DMS153 treated with DMSO at 0.1 percent for 48 hours (cell line): ENCODE measurements at regions not wholly inside any gene's neighbourhood (a gene's known extent, or its start where the extent isn't known, plus 50 kb on each side); places are given as distances from the start of the nearest gene placed in this dataset.

Source experiments
- DNase-seq: peaks from one replicate; lab custom pipeline; 2025; ENCODE audit not compliant: unreplicated experiment; lab: John Stamatoyannopoulos, UW

GRCh38 chr2:172323256-172323655, 104.1 kb upstream of the ITGA6 start:
- DNase-seq = no peak

- no peak for DNase-seq
Measured at GRCh38 chr2:172323861-172324597, 103.4 kb upstream of the ITGA6 start.

- DNase-seq = no peak
Measured at GRCh38 chr2:172326211-172326509, 101.2 kb upstream of the ITGA6 start.

- no peak for DNase-seq
Measured at GRCh38 chr2:172328103-172328841, 99.1 kb upstream of the ITGA6 start.

GRCh38 chr2:172329416-172329773, 98.0 kb upstream of the ITGA6 start:
- DNase-seq = no peak

GRCh38 chr2:172329774-172330671, 97.4 kb upstream of the ITGA6 start:
- no peak for DNase-seq

GRCh38 chr2:172332507-172332906, 94.9 kb upstream of the ITGA6 start:
- no peak for DNase-seq

GRCh38 chr2:172333235-172333977, 94.0 kb upstream of the ITGA6 start:
- DNase-seq = no peak

GRCh38 chr2:172333978-172334330, 93.4 kb upstream of the ITGA6 start:
- DNase-seq = no peak

- no peak for DNase-seq
Measured at GRCh38 chr2:172334988-172335387, 92.4 kb upstream of the ITGA6 start.

GRCh38 chr2:172335736-172336135, 91.7 kb upstream of the ITGA6 start:
- DNase-seq = no peak

GRCh38 chr2:172336681-172337080, 90.7 kb upstream of the ITGA6 start:
- no peak for DNase-seq

- no peak for DNase-seq
Measured at GRCh38 chr2:172339371-172340010, 87.9 kb upstream of the ITGA6 start.

- no peak for DNase-seq
Measured at GRCh38 chr2:172340394-172340793, 87.0 kb upstream of the ITGA6 start.

- DNase-seq = no peak
Measured at GRCh38 chr2:172342078-172342477, 85.3 kb upstream of the ITGA6 start.

- no peak for DNase-seq
Measured at GRCh38 chr2:172342611-172343010, 84.8 kb upstream of the ITGA6 start.

- DNase-seq = no peak
Measured at GRCh38 chr2:172344159-172344558, 83.2 kb upstream of the ITGA6 start.

- no peak for DNase-seq
Measured at GRCh38 chr2:172345956-172346555, 81.3 kb upstream of the ITGA6 start.

GRCh38 chr2:172348555-172349288, 78.7 kb upstream of the ITGA6 start:
- DNase-seq = no peak
